GM12872 (cell line): ENCODE measurements at regions not wholly inside any gene's neighbourhood (a gene's known extent, or its start where the extent isn't known, plus 50 kb on each side); places are given as distances from the start of the nearest gene placed in this dataset.

Experiments
- TF ChIP-seq, protein P1 (sequence below): IDR thresholded peaks from 3 replicates; pipeline ENCODE4 v1.5.1; 2011; ENCODE audit warnings: low read depth, mild to moderate bottlenecking, low read length, moderate library complexity; ENCODE audit not compliant: insufficient read depth

DNA sequence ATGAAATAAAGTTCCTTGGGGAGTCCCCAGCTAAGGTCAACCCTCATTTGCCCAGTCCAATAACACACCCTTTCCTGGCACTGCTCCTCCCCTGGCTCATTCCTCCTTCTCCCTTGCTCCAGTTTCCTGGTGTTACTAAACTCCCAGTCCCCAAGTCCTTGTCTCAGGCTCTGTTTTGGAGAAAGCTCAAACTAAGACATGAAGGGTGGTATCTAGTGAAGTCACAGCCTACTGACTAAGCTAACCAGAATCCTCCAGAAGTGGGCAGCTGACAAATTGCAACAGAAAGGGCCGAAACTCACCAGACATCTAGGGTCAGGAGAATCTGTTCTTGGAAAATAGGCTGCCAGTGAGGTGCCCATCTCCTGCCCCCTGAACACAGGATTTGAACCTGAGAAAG lies 118.7 kb upstream of the NEK6 start:
- TF ChIP-seq, protein P1, sequence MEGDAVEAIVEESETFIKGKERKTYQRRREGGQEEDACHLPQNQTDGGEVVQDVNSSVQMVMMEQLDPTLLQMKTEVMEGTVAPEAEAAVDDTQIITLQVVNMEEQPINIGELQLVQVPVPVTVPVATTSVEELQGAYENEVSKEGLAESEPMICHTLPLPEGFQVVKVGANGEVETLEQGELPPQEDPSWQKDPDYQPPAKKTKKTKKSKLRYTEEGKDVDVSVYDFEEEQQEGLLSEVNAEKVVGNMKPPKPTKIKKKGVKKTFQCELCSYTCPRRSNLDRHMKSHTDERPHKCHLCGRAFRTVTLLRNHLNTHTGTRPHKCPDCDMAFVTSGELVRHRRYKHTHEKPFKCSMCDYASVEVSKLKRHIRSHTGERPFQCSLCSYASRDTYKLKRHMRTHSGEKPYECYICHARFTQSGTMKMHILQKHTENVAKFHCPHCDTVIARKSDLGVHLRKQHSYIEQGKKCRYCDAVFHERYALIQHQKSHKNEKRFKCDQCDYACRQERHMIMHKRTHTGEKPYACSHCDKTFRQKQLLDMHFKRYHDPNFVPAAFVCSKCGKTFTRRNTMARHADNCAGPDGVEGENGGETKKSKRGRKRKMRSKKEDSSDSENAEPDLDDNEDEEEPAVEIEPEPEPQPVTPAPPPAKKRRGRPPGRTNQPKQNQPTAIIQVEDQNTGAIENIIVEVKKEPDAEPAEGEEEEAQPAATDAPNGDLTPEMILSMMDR = no peak

DNA sequence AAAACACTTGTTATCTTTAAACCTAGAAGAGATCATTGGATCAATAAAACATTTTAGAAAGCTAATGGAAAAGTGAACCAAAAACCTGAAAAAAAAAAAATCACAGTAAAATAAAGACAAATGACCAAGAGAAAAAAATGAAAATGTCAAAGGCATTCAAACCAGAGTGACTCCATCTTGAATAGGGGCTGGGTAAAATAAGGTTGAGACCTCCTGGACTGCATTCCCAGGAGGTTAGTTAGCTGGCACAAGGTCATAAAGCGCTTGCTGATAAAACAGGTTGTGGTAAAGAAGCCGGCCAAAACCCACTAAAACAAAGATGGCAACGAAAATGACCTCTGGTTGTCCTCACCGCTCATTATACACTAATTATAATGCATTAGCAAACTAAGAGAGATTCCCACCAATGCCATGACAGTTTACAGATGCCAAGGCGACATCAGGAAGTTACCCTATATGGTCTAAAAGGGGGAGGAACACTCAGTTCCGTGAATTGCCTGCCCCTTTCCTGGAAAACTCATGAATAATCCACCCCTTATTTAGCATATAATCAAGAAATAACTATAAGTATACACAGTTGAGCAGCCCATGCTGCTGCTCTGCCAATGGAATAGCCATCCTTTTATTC lies 116.7 kb upstream of the NEK6 start:
- TF ChIP-seq, protein P1 = no peak

DNA sequence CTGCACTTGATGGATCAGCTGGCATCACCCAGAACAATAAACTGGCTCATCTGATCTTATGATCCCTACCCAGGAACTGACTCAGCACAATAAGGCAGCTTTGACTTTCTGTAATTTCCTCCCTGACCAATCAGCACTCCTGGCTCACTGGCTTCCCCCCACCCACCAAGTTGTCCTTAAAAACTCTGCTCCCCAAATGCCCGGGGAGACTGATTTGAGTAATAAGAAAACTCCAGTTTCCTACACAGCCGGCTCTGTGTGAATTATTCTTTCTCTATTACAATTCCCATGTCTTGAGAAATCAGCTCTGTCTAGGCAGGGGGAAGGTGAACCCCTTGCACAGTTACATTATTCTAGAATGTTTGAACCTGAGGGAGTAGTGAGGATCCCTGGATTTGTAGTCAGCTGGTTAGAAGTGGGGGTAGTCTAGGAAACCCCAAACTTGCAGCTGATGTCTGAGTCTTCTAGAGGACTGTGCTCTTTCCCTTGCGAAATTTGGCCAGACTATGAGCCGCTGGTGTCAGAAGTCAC lies 111.7 kb upstream of the NEK6 start:
- TF ChIP-seq, protein P1 = no peak

DNA sequence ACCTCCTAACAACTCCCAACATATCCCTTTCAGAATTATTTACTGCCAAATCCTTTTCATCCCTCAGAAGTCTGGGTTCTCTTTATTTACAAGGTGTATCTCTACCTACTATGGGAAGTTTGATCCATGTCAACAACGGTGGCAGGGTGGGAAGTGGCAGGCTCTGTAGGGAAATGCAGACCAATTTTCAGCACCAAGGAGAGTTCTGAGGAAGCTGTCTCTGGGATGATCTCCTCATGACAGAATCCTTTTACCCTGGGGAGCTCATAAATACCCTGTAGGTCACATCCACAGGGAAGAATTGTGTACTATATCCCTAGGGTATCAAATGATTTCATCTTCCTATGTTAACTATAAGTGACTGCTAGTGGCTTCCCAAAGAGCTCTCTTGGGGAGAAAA lies 107.8 kb upstream of the NEK6 start:
- TF ChIP-seq, protein P1 = no peak

DNA sequence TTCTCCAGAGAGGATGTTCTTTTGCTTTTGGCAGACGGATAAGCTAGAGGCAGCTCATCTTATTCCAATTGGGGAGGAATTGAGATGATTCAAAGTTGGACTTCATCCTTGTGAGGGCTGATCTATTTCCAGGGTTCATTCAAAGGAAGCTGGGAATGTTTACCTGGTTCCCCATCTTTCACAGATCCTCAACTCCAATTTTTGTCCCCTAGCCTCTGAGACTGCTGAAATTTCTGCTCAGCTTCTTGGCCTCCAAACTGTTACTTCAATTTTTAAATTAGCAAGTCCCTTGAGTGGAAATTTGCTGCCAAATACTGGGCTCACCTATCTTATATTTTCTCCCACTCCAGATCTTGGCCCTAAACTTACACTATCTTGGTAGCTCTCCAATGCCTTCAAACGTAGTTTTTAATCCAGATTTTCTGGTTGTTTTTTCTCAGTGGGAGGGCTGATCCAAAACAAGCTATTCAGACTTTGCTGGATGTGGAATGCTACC lies 93.9 kb upstream of the NEK6 start:
- TF ChIP-seq, protein P1 = no peak

DNA sequence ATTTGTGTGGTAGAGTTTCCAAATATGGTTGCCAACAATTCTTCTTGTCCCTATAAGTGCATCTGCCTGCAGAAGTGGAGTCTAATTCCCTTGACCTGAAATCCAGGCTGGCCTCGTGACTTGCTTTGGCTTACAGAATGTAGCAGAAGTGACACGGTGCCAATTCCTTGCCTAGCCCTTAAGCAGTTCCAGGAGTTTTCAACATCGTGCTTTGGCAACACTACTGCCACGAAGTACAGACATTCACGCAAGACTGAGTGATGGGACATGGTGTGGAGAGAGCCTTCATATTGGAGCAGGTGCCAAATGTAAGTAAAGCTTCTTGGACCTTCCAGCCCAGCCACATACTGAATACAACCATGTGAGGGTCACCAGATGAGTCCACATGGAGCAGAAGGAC lies 92.9 kb upstream of the NEK6 start:
- TF ChIP-seq, protein P1 = no peak

DNA sequence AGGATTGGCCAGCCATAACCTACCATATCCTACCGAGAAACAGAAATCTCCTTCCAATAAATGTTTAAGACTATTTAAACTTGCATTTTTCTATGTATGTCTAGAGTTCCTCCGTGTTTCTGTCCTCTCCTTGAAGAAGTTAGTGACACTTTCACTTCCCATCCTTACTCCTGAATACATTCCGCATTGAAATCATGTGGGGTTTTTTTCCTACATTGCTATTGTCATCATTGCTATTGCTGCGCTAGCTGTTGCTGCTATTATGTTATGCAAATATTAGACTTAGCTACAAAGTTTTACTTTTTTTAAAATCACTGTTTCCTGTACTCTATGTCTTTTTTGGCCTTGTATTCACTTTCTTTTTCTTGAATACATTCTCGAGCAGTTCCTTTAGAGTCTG lies 83.3 kb upstream of the NEK6 start:
- TF ChIP-seq, protein P1 = no peak
